HG02840 (cell line): ENCODE measurements at regions not wholly inside any gene's neighbourhood (a gene's known extent, or its start where the extent isn't known, plus 50 kb on each side); places are given as distances from the start of the nearest gene placed in this dataset.
A peak's percentile ranks its signal among the peaks of the same experiment; 100 is the strongest.

Experiments
- ATAC-seq: cut with Tn5 transposase; IDR thresholded peaks from one replicate; pipeline ENCODE4 v1.9.1; 2021; ENCODE audit warnings: mild to moderate bottlenecking, moderate library complexity, moderate number of reproducible peaks; ENCODE audit not compliant: unreplicated experiment, low FRiP score

- ATAC-seq = no peak
Observed at GRCh38 chr4:17128268-17128667, 229.8 kb upstream of the LDB2 start.

- ATAC-seq = no peak
Observed at GRCh38 chr4:17126321-17126966, 228.0 kb upstream of the LDB2 start.

GRCh38 chr4:17124767-17125166 lies 226.3 kb upstream of the LDB2 start:
- ATAC-seq = no peak

- no peak for ATAC-seq
Observed at GRCh38 chr4:17120761-17121160, 222.3 kb upstream of the LDB2 start.

- ATAC-seq = no peak
Observed at GRCh38 chr4:17117746-17118145, 219.3 kb upstream of the LDB2 start.

GRCh38 chr4:17115583-17115982 lies 217.1 kb upstream of the LDB2 start:
- no peak for ATAC-seq

GRCh38 chr4:17112292-17112659 lies 213.8 kb upstream of the LDB2 start:
- ATAC-seq = no peak

- ATAC-seq = no peak
Observed at GRCh38 chr4:17109126-17109525, 210.7 kb upstream of the LDB2 start.

- no peak for ATAC-seq
Observed at GRCh38 chr4:17103231-17103630, 204.8 kb upstream of the LDB2 start.

GRCh38 chr4:17098996-17099395 lies 200.6 kb upstream of the LDB2 start:
- no peak for ATAC-seq

GRCh38 chr4:17098401-17098800 lies 200.0 kb upstream of the LDB2 start:
- no peak for ATAC-seq

- no peak for ATAC-seq
Observed at GRCh38 chr4:17097362-17097761, 198.9 kb upstream of the LDB2 start.

- no peak for ATAC-seq
Observed at GRCh38 chr4:17096692-17097091, 198.2 kb upstream of the LDB2 start.

GRCh38 chr4:17095771-17096170 lies 197.3 kb upstream of the LDB2 start:
- no peak for ATAC-seq

- ATAC-seq = no peak
Observed at GRCh38 chr4:17094876-17095210, 196.4 kb upstream of the LDB2 start.

GRCh38 chr4:17094159-17094875 lies 195.9 kb upstream of the LDB2 start:
- no peak for ATAC-seq

GRCh38 chr4:17093481-17093880 lies 195.0 kb upstream of the LDB2 start:
- ATAC-seq = no peak

- peak; percentile 81 for ATAC-seq
Observed at GRCh38 chr4:17092736-17093437, 194.4 kb upstream of the LDB2 start.

GRCh38 chr4:17091104-17091503 lies 192.7 kb upstream of the LDB2 start:
- ATAC-seq = no peak

- ATAC-seq = no peak
Observed at GRCh38 chr4:17090063-17090462, 191.6 kb upstream of the LDB2 start.

- ATAC-seq = no peak
Observed at GRCh38 chr4:17085416-17085815, 187.0 kb upstream of the LDB2 start.

GRCh38 chr4:17082186-17082585 lies 183.7 kb upstream of the LDB2 start:
- ATAC-seq = no peak
